Pancreas (tissue), 10 donors: ENCODE measurements at regions not wholly inside any gene's neighbourhood (a gene's known extent, or its start where the extent isn't known, plus 50 kb on each side); places are given as distances from the start of the nearest gene placed in this dataset.
A peak's percentile ranks its signal among the peaks of the same experiment; 100 is the strongest.

Experiments
- ATAC-seq, 4 donors: fragments of 200-7000 bp; cut with Tn5 transposase; one replicate each; pipeline versions ENCODE4 v1.8.0 to v1.9.1; 2020; ENCODE audit warnings: mild to moderate bottlenecking in 4 of 4, moderate library complexity in 4 of 4
- DNase-seq, 6 donors: peaks; one replicate each; pipeline ENCODE4 v3.0.0-alpha.2; 2020
- FAIRE-seq: peaks from 2 replicates; lab custom pipeline; 2012; peaks lifted over from hg19 to GRCh38; lab: Jason Lieb, UNC
- H3K27ac ChIP-seq, 4 donors: fragments of 200-600 bp; sonication (generic); 1 replicate in 3 of 4; 2 replicates in 1 of 4; pipeline versions ENCODE4 v1.5.0 to v1.8.0; 2020
- H3K27me3 ChIP-seq, 4 donors: fragments of 200-600 bp; one replicate each; pipeline ENCODE4 v1.8.0; 2021
- H3K36me3 ChIP-seq, 3 donors: fragments of 200-600 bp; sonication (generic) in 1 of 3; one replicate each; pipeline versions ENCODE4 v1.5.0 to v1.8.0; 2020 to 2021
- H3K4me1 ChIP-seq, 3 donors: fragments of 200-600 bp; one replicate each; pipeline ENCODE4 v1.8.0; 2021
- H3K4me3 ChIP-seq, 4 donors: fragments of 200-600 bp; sonication (generic) in 2 of 4; one replicate each; pipeline versions ENCODE4 v1.5.0 to v1.8.0; 2020 to 2021
- H3K9me3 ChIP-seq, 4 donors: fragments of 200-600 bp; one replicate each; pipeline ENCODE4 v1.8.0; 2021
- CTCF ChIP-seq, 4 donors: fragments of 200-600 bp; sonication (generic) in 3 of 4; IDR thresholded peaks; one replicate each; pipeline versions ENCODE4 v1.5.0 to v1.8.0; 2021; ENCODE audit warnings: antibody characterized with exemption in 4 of 4
- WGBS, 2 donors: extraction: QIAGEN DNeasy Blood & Tissue Kit; methylation state at CpG; one replicate each; pipeline ENCODE4 v1.1.7; 2013; 5-methylcytosine and 5-hydroxymethylcytosine counted together
- intact Hi-C, 3 donors: fragments of 100-400 bp; cut with DNase I; formaldehyde crosslinking; loops; one replicate each; pipeline versions ENCODE4 v1.11.1 to v1.14.2; 2022
- donor health status: healthy with polysubstance abuse.
- donor health status: DM: no; HTN: no; CAD: no; lungs with moderate emphysema.
- donor health status: DM: no; HTN: no; CAD: no.
- donor health status: control.
- donor health status: control.
- donor health status: Bipolar disorder and iron deficiency.
- donor health status: DM: yes; HTN: yes; CAD: no.
- donor health status: DM: no; HTN: no; CAD: no.
- donor health status: DM: no; HTN: no; CAD: no.
- donor health status: DM: yes; HTN: yes; CAD: no.

GRCh38 chr5:121009058-121009457, 545.0 kb downstream of the PRR16 start:
- intact Hi-C loops, result no loop called here
- Histone ChIP-seq H3K27ac (no peak overlapping the region), H3K27me3 (no peaks in the 10 kb centered on the region), H3K4me1 (no peaks in the 10 kb centered on the region), H3K9me3 (no peaks in the 10 kb centered on the region), H3K4me3 (no peak overlapping the region), H3K36me3 (no peaks in the 10 kb centered on the region)
- FAIRE-seq, result no peak
- no peak for TF ChIP-seq CTCF (IDR thresholded peaks at IDR 0.05)
- peak in 2 of 4 donors; percentile 54 to 55 for ATAC-seq
- DNase-seq, result no peak

- no peak for DNase-seq
These were observed 553.9 kb downstream of the PRR16 start for GRCh38 chr5:121018004-121018403.

GRCh38 chr5:121019106-121019505, 555.0 kb downstream of the PRR16 start:
- Histone ChIP-seq H3K27ac (no peak overlapping the region), H3K9me3 (no peaks in the 10 kb centered on the region), H3K27me3 (no peaks in the 10 kb centered on the region), H3K4me3 (no peak overlapping the region), H3K36me3 (no peaks in the 10 kb centered on the region), H3K4me1 (peaks cover 0 to 7% (median 0%) of the 10 kb centered on the region in 3 donors)
- ATAC-seq, result no peak
- TF ChIP-seq CTCF (IDR thresholded peaks at IDR 0.05), result no peak
- intact Hi-C loops, result no loop called here
- no peak for DNase-seq
- FAIRE-seq, result no peak

More at GRCh38 chr5:121018004-121018403, 553.9 kb downstream of the PRR16 start:
- H3K27me3 ChIP-seq, result no peaks in the 10 kb centered on the region
- peaks cover 0 to 7% (median 0%) of the 10 kb centered on the region in 3 donors for H3K4me1 ChIP-seq
- intact Hi-C loops, result no loop called here
- no peak for FAIRE-seq
- ATAC-seq, result no peak
- no peak overlapping the region for H3K4me3 ChIP-seq
- WGBS, 2 donors, result 84 to 87% methylated on average over 5 of the region's 5 CpGs
- H3K27ac ChIP-seq, result no peak overlapping the region
- no peaks in the 10 kb centered on the region for H3K36me3 ChIP-seq
- no peaks in the 10 kb centered on the region for H3K9me3 ChIP-seq
- TF ChIP-seq CTCF (IDR thresholded peaks at IDR 0.05), result no peak

- no peak overlapping the region for H3K4me3 ChIP-seq
- no peaks in the 10 kb centered on the region for H3K9me3 ChIP-seq
- DNase-seq (no peak), FAIRE-seq (no peak), ATAC-seq (no peak)
- intact Hi-C loops, result no loop called here
- TF ChIP-seq CTCF (IDR thresholded peaks at IDR 0.05), result no peak
- WGBS, 2 donors, result 71 to 78% methylated on average over 2 of the region's 2 CpGs
- no peaks in the 10 kb centered on the region for H3K27me3 ChIP-seq
- H3K4me1 ChIP-seq, result peaks cover 0 to 7% (median 0%) of the 10 kb centered on the region in 3 donors
- H3K36me3 ChIP-seq, result no peaks in the 10 kb centered on the region
- H3K27ac ChIP-seq, result no peak overlapping the region
These were observed 555.6 kb downstream of the PRR16 start for GRCh38 chr5:121019734-121020133.

DNA sequence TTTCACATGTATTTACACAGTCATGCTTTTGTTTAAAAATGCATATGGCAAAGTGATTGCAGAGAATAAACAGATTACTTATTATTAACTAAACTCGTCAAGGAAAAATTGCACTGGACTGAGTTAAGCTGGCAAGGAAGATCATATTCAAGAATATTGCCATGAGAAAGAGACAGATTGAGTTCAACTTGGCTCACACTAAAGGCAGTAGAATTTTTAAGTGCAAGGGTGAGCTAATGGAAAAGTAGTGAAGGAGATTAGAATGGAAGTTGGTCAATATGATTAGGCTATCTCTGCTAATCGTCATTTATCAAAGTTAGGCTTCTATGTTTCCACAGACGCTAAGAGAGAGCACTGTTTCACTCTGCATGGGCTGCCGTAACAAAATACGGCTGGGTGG, 557.6 kb downstream of the PRR16 start:
- DNase-seq, result no peak
- no peak for TF ChIP-seq CTCF (IDR thresholded peaks at IDR 0.05)
- H3K4me1 ChIP-seq, result peaks cover 0 to 7% (median 0%) of the 10 kb centered on the region in 3 donors
- intact Hi-C loops, result no loop called here
- H3K9me3 ChIP-seq, result no peaks in the 10 kb centered on the region
- H3K27me3 ChIP-seq, result no peaks in the 10 kb centered on the region
- peak; percentile 44 to 87 (median 62) for ATAC-seq
- FAIRE-seq, result no peak
- no peak overlapping the region for H3K4me3 ChIP-seq
- no peak overlapping the region for H3K27ac ChIP-seq
- H3K36me3 ChIP-seq, result no peaks in the 10 kb centered on the region
- WGBS, 2 donors, result 13% methylated on average over 5 of the region's 5 CpGs
